Astrocyte (in vitro differentiated cells and primary cell): ENCODE measurements at regions not wholly inside any gene's neighbourhood (a gene's known extent, or its start where the extent isn't known, plus 50 kb on each side); places are given as distances from the start of the nearest gene placed in this dataset.

Experiments
- DNase-seq: peaks from one replicate; pipeline ENCODE4 v3.0.0-alpha.2; 2010; ENCODE audit warnings: low read depth
- FAIRE-seq: peaks from 2 replicates; lab custom pipeline; 2011; peaks lifted over from hg19 to GRCh38; lab: Jason Lieb, UNC
- H2AFZ ChIP-seq: 2 replicates; pipeline ENCODE4 v1.6.0; 2012; ENCODE audit warnings: low read depth, low read length, inconsistent platforms
- H3K27ac ChIP-seq: 2 replicates; pipeline ENCODE4 v1.5.1; 2011; ENCODE audit warnings: low read depth, low read length, inconsistent platforms
- H3K27me3 ChIP-seq: 2 replicates; pipeline ENCODE4 v1.6.0; 2011; ENCODE audit warnings: low read length, inconsistent platforms; ENCODE audit not compliant: insufficient read depth
- H3K36me3 ChIP-seq: 2 replicates; pipeline ENCODE4 v1.5.1; 2011; ENCODE audit warnings: low read length, inconsistent platforms; ENCODE audit not compliant: insufficient read depth
- H3K4me1 ChIP-seq: 2 replicates; pipeline ENCODE4 v1.5.1; 2011; ENCODE audit warnings: low read length, inconsistent platforms; ENCODE audit not compliant: insufficient read depth
- H3K4me2 ChIP-seq: 2 replicates; pipeline ENCODE4 v1.6.0; 2012; ENCODE audit warnings: low read length, inconsistent platforms
- H3K4me3 ChIP-seq: 2 replicates; pipeline ENCODE4 v1.5.1; 2011; ENCODE audit warnings: low read depth, mild to moderate bottlenecking, low read length, inconsistent platforms; ENCODE audit not compliant: insufficient read depth
- H3K79me2 ChIP-seq: 2 replicates; pipeline ENCODE4 v1.6.0; 2012; ENCODE audit warnings: mild to moderate bottlenecking, low read length, inconsistent platforms; ENCODE audit not compliant: insufficient read depth
- H3K9ac ChIP-seq: 2 replicates; pipeline ENCODE4 v1.6.0; 2012; ENCODE audit warnings: mild to moderate bottlenecking, low read length, inconsistent platforms
- H3K9me3 ChIP-seq: 2 replicates; pipeline ENCODE4 v1.5.1; 2012; ENCODE audit warnings: low read depth, mild to moderate bottlenecking, low read length, inconsistent platforms; ENCODE audit not compliant: insufficient read depth
- H4K20me1 ChIP-seq: 2 replicates; pipeline ENCODE4 v1.6.0; 2012; ENCODE audit warnings: low read length, inconsistent platforms; ENCODE audit not compliant: insufficient read depth
- H3K27ac Mint-ChIP-seq: one replicate; pipeline ENCODE4 v1.8.0; 2021; ENCODE audit warnings: mild to moderate bottlenecking, mixed read lengths; ENCODE audit not compliant: unreplicated experiment
- H3K27me3 Mint-ChIP-seq: one replicate; pipeline ENCODE4 v1.8.0; 2021; ENCODE audit warnings: low read depth, mixed read lengths; ENCODE audit not compliant: unreplicated experiment
- H3K36me3 Mint-ChIP-seq: one replicate; pipeline ENCODE4 v1.8.0; 2021; ENCODE audit warnings: low read depth, mixed read lengths; ENCODE audit not compliant: unreplicated experiment
- H3K4me1 Mint-ChIP-seq: one replicate; pipeline ENCODE4 v1.8.0; 2021; ENCODE audit warnings: low read depth, mixed read lengths; ENCODE audit not compliant: unreplicated experiment
- H3K4me3 Mint-ChIP-seq: one replicate; pipeline ENCODE4 v1.8.0; 2021; ENCODE audit warnings: mild to moderate bottlenecking, moderate library complexity, mixed read lengths; ENCODE audit not compliant: unreplicated experiment
- H3K9me3 Mint-ChIP-seq: one replicate; pipeline ENCODE4 v1.8.0; 2021; ENCODE audit warnings: mild to moderate bottlenecking, mixed read lengths; ENCODE audit not compliant: unreplicated experiment
- CTCF ChIP-seq: IDR thresholded peaks from 2 replicates; pipeline ENCODE4 v1.5.1; 2011; ENCODE audit warnings: low read depth, mild to moderate bottlenecking, inconsistent platforms, low read length, moderate library complexity; ENCODE audit not compliant: insufficient read depth
- EZH2 ChIP-seq: IDR thresholded peaks from 2 replicates; pipeline ENCODE4 v1.6.1; 2012; ENCODE audit warnings: mild to moderate bottlenecking, low read length, inconsistent platforms; ENCODE audit not compliant: insufficient read depth

- peaks cover 11% of the 10 kb centered on the region for H3K9me3 ChIP-seq
- no peak overlapping the region for H3K4me2 ChIP-seq
- TF ChIP-seq EZH2 (no peak), CTCF (no peak)
- DNase-seq (no peak), FAIRE-seq (no peak)
- H3K27me3 ChIP-seq: no peaks in the 10 kb centered on the region
- Mint-ChIP-seq H3K27me3 (peaks cover 41% of the 10 kb centered on the region), H3K27ac (no peak overlapping the region), H3K36me3 (no peaks in the 10 kb centered on the region), H3K4me3 (no peak overlapping the region), H3K4me1 (no peaks in the 10 kb centered on the region), H3K9me3 (peaks cover 11% of the 10 kb centered on the region)
- no peak overlapping the region for H3K27ac ChIP-seq
- H3K4me1 ChIP-seq: no peaks in the 10 kb centered on the region
- H3K9ac ChIP-seq: no peak overlapping the region
- no peaks in the 10 kb centered on the region for H4K20me1 ChIP-seq
- H2AFZ ChIP-seq: no peak overlapping the region
- H3K4me3 ChIP-seq: no peak overlapping the region
- H3K36me3 ChIP-seq: no peaks in the 10 kb centered on the region
- no peaks in the 10 kb centered on the region for H3K79me2 ChIP-seq
These were observed 660.9 kb downstream of the BRD1 start for GRCh38 chr22:49166746-49167145.

- Histone ChIP-seq H2AFZ (no peak overlapping the region), H4K20me1 (no peaks in the 10 kb centered on the region), H3K4me3 (no peak overlapping the region), H3K36me3 (no peaks in the 10 kb centered on the region), H3K4me2 (no peak overlapping the region), H3K79me2 (no peaks in the 10 kb centered on the region), H3K9me3 (peaks cover 11% of the 10 kb centered on the region), H3K27ac (no peak overlapping the region), H3K9ac (no peak overlapping the region), H3K4me1 (no peaks in the 10 kb centered on the region), H3K27me3 (no peaks in the 10 kb centered on the region)
- Mint-ChIP-seq H3K27ac (peak overlapping the region; percentile 41), H3K4me3 (no peak overlapping the region), H3K9me3 (peaks cover 7% of the 10 kb centered on the region), H3K36me3 (no peaks in the 10 kb centered on the region), H3K27me3 (peaks cover 39% of the 10 kb centered on the region), H3K4me1 (no peaks in the 10 kb centered on the region)
- DNase-seq (no peak), FAIRE-seq (no peak)
- TF ChIP-seq CTCF (no peak), EZH2 (no peak)
These were observed 661.5 kb downstream of the BRD1 start for GRCh38 chr22:49166211-49166610.

GRCh38 chr22:49164773-49165320 lies 662.8 kb downstream of the BRD1 start:
- no peaks in the 10 kb centered on the region for H4K20me1 ChIP-seq
- H3K27me3 ChIP-seq: no peaks in the 10 kb centered on the region
- no peaks in the 10 kb centered on the region for H3K36me3 ChIP-seq
- H3K4me2 ChIP-seq: no peak overlapping the region
- no peak for TF ChIP-seq CTCF
- Mint-ChIP-seq H3K36me3 (no peaks in the 10 kb centered on the region), H3K27me3 (peaks cover 28% of the 10 kb centered on the region), H3K4me3 (no peak overlapping the region), H3K9me3 (no peaks in the 10 kb centered on the region), H3K4me1 (no peaks in the 10 kb centered on the region), H3K27ac (no peak overlapping the region)
- FAIRE-seq (no peak), DNase-seq (no peak)
- no peak overlapping the region for H3K27ac ChIP-seq
- no peak overlapping the region for H3K4me3 ChIP-seq
- no peak overlapping the region for H3K9ac ChIP-seq
- H2AFZ ChIP-seq: no peak overlapping the region
- H3K4me1 ChIP-seq: no peaks in the 10 kb centered on the region
- peaks cover 10% of the 10 kb centered on the region for H3K9me3 ChIP-seq
- no peaks in the 10 kb centered on the region for H3K79me2 ChIP-seq
